Colonic mucosa (tissue), 4 donors: ENCODE measurements at regions not wholly inside any gene's neighbourhood (a gene's known extent, or its start where the extent isn't known, plus 50 kb on each side); places are given as distances from the start of the nearest gene placed in this dataset.

Experiments used
- DNase-seq: peaks from one replicate; pipeline ENCODE4 v3.0.0-alpha.2; 2020
- H3K27ac ChIP-seq: fragments of 200-600 bp; one replicate; pipeline ENCODE4 v1.8.0; 2021
- H3K27me3 ChIP-seq: fragments of 200-600 bp; one replicate; pipeline ENCODE4 v1.8.0; 2021
- H3K36me3 ChIP-seq: fragments of 200-600 bp; one replicate; pipeline ENCODE4 v1.8.0; 2021
- H3K4me1 ChIP-seq: fragments of 200-600 bp; one replicate; pipeline ENCODE4 v1.8.0; 2021; ENCODE audit warnings: mild to moderate bottlenecking
- H3K4me3 ChIP-seq: fragments of 200-600 bp; one replicate; pipeline ENCODE4 v1.8.0; 2021
- H3K9ac ChIP-seq, 2 donors: one replicate each; pipeline ENCODE4 v1.7.0; 2013; ENCODE audit warnings: control low read depth in 2 of 2, low read depth in 2 of 2, low read length in 2 of 2
- H3K9me3 ChIP-seq: fragments of 200-600 bp; one replicate; pipeline ENCODE4 v1.8.0; 2021
- intact Hi-C: fragments of 100-400 bp; cut with DNase I; formaldehyde crosslinking; loops from one replicate; pipeline ENCODE4 v1.14.1; 2022
- TF ChIP-seq, protein P1 (sequence below): fragments of 200-600 bp; IDR thresholded peaks from one replicate; pipeline ENCODE4 v1.8.0; 2022; ENCODE audit warnings: antibody characterized with exemption, mild to moderate bottlenecking
- donor health status: healthy.
- donor health status: DM: no; HTN: no; CAD: no.
- donor health status: DM: no; HTN: no; CAD: no.

DNA sequence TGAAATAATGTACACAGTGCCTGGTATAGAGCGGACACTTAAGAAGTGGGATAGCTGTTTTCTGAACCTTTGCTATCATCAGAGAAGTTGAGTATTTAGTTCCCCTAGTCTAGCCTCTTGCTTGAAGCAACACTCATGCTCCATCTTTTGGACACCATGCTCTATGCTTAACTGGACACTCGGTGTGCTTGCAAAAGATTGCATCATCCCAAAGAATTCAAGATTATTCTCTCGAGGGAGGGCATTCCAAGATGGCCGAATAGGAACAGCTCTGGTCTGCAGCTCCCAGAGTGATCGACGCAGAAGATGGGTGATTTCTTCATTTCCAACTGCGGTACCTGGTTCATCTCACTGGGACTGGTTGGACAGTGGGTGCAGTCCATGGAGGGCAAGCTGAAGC lies 143.9 kb upstream of the FSHR start:
- no peak overlapping the region for H3K27ac ChIP-seq
- TF ChIP-seq, protein P1, sequence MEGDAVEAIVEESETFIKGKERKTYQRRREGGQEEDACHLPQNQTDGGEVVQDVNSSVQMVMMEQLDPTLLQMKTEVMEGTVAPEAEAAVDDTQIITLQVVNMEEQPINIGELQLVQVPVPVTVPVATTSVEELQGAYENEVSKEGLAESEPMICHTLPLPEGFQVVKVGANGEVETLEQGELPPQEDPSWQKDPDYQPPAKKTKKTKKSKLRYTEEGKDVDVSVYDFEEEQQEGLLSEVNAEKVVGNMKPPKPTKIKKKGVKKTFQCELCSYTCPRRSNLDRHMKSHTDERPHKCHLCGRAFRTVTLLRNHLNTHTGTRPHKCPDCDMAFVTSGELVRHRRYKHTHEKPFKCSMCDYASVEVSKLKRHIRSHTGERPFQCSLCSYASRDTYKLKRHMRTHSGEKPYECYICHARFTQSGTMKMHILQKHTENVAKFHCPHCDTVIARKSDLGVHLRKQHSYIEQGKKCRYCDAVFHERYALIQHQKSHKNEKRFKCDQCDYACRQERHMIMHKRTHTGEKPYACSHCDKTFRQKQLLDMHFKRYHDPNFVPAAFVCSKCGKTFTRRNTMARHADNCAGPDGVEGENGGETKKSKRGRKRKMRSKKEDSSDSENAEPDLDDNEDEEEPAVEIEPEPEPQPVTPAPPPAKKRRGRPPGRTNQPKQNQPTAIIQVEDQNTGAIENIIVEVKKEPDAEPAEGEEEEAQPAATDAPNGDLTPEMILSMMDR: no peak

GRCh38 chr2:49296107-49296867 lies 142.0 kb upstream of the FSHR start:
- Histone ChIP-seq H3K4me1 (no peaks in the 10 kb centered on the region), H3K27me3 (no peaks in the 10 kb centered on the region), H3K9ac (no peak overlapping the region), H3K27ac (no peak overlapping the region), H3K9me3 (no peaks in the 10 kb centered on the region), H3K4me3 (no peak overlapping the region), H3K36me3 (no peaks in the 10 kb centered on the region)
- DNase-seq: no peak
- intact Hi-C loops: no loop called here
- TF ChIP-seq, protein P1: no peak

More for the DNA sequence above, 143.9 kb upstream of the FSHR start:
- Histone ChIP-seq H3K9me3 (no peaks in the 10 kb centered on the region), H3K36me3 (no peaks in the 10 kb centered on the region), H3K4me3 (no peak overlapping the region), H3K9ac (no peak overlapping the region), H3K4me1 (no peaks in the 10 kb centered on the region), H3K27me3 (no peaks in the 10 kb centered on the region)
- DNase-seq: no peak
- intact Hi-C loops: no loop called here

DNA sequence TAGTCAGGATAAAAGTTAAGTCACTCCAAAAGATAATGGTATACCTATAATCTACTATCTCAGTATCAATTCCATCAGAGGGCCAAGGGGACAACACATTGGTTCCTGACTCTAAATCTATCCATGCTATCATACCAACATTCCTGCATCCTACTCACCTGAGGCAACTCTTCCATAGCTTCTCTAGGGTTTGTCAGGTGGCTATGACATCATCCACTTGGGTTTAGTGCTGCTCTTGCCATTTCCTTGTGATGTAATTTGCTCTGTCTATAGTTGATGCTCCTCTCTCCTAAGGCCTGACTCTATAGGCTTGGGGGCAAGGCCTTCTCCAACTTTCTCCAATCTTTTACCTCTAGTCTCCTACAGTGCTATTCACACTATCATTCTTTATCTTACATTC lies 139.9 kb upstream of the FSHR start:
- Histone ChIP-seq H3K4me3 (no peak overlapping the region), H3K27me3 (no peaks in the 10 kb centered on the region), H3K27ac (no peak overlapping the region), H3K9ac (no peak overlapping the region), H3K36me3 (no peaks in the 10 kb centered on the region), H3K4me1 (no peaks in the 10 kb centered on the region), H3K9me3 (no peaks in the 10 kb centered on the region)
- no peak for DNase-seq
- intact Hi-C loops: no loop called here
- TF ChIP-seq, protein P1: no peak

DNA sequence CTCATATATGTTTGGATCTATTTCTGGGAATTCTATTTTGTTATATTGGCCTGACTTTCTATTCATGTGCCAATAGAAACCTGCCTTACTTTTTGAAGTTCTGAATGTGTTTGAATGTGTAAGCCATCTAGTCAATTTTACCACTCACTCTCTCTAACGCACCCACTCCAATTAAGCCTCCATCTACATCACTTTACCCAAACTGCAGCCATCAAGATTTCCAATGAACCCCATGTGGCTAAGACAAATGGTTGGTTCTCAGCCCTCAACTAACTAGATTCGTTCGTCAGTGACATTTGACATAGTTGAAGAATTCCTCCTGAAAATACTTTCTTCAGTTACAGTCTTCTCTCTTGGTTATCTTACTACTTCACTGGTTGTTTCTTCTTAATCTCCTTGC lies 137.3 kb upstream of the FSHR start:
- no peak overlapping the region for H3K4me3 ChIP-seq
- no peaks in the 10 kb centered on the region for H3K4me1 ChIP-seq
- H3K27me3 ChIP-seq: no peaks in the 10 kb centered on the region
- no peak for DNase-seq
- no peaks in the 10 kb centered on the region for H3K9me3 ChIP-seq
- H3K36me3 ChIP-seq: no peaks in the 10 kb centered on the region
- H3K27ac ChIP-seq: no peak overlapping the region
- intact Hi-C loops: no loop called here
- no peak overlapping the region for H3K9ac ChIP-seq
- TF ChIP-seq, protein P1: no peak

DNA sequence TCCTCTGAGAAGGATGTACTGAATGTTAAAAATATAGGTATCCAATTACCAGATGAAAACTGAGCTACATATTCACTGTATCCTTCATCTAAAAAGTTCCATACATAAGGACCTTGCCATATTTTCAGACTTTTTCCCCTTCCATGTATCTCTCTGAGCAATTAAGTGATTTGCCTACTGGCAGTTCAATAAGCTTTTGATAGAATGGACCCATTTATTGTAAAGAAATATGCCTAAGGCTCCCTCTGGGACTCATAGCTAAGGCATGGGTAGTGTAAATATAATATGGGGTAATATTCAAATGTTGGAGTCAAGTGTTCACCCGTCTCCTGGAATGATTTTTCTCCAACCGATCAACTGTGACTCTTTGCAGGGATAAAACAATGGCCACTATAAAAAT lies 135.4 kb upstream of the FSHR start:
- TF ChIP-seq, protein P1: no peak
- DNase-seq: no peak
- Histone ChIP-seq H3K4me3 (no peak overlapping the region), H3K36me3 (no peaks in the 10 kb centered on the region), H3K9me3 (no peaks in the 10 kb centered on the region), H3K27ac (no peak overlapping the region), H3K4me1 (no peaks in the 10 kb centered on the region), H3K27me3 (no peaks in the 10 kb centered on the region), H3K9ac (no peak overlapping the region)
- intact Hi-C loops: no loop called here
